Cardiac fibroblast (primary cell): ENCODE measurements at regions not wholly inside any gene's neighbourhood (a gene's known extent, or its start where the extent isn't known, plus 50 kb on each side); places are given as distances from the start of the nearest gene placed in this dataset.

Source experiments
- DNase-seq, 2 donors: peaks; one replicate each; pipeline versions ENCODE4 v3.0.0 to v3.0.0-alpha.2; 2010; ENCODE audit warnings: low read depth in 2 of 2
- H3K4me3 ChIP-seq, 2 donors: replicated peaks in 1 of 2; 1 replicate in 1 of 2; 2 replicates in 1 of 2; pipeline ENCODE4 v1.5.1; 2011; ENCODE audit warnings: low read depth in 2 of 2, low read length in 2 of 2, mild to moderate bottlenecking in 2 of 2, moderate library complexity in 1 of 2
- CTCF ChIP-seq: IDR thresholded peaks from one replicate; pipeline ENCODE4 v1.5.1; 2011; ENCODE audit warnings: low read depth, mild to moderate bottlenecking, low read length, inconsistent platforms

DNA sequence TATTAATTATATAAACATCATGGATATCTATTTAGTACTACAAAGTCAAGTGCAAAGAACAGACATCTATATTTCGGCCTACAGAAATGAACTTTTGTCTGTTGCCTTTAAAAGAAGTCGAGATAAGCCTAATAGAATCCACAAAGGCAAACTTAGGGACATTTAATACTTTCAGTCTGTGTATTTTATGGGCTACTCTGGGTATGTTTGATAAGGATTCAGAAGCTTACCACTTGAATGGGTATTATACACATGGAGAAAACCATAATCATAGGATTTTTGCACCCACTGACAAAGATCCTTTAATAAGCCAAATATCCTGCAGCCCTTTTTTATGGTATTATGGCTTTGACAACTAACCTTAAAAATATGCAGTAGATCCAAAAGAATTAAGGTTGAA lies 224.8 kb downstream of the LMO4 start:
- no peak for TF ChIP-seq CTCF
- H3K4me3 ChIP-seq = no peak overlapping the region
- no peak for DNase-seq

- TF ChIP-seq CTCF = no peak
- DNase-seq = no peak
- H3K4me3 ChIP-seq = no peak overlapping the region
Observed at GRCh38 chr1:87555366-87555765, 226.7 kb downstream of the LMO4 start.

- peak in 1 of 2 donors; percentile 18 for DNase-seq
- no peak for TF ChIP-seq CTCF
- no peak overlapping the region for H3K4me3 ChIP-seq
Observed at GRCh38 chr1:87556326-87556725, 227.6 kb downstream of the LMO4 start.

DNA sequence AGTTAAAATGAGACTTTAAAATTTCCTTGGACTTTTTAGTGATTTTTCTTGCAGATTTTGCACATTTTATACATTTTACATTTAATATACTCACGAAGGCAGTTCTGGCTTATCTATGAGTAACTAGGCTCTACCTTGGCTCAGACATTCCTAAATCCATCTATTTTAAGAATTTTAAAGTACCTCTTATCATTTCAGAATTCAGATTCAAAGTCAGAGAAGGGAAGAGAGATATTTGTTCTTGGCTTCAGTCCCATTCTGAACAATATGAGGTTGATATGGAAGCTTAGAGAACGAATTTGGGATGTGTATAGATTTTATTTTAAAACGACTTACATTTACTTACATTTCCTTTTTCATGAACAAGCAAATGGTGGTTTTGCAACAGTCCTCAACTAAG lies 230.2 kb downstream of the LMO4 start:
- TF ChIP-seq CTCF = no peak
- DNase-seq = peak in 1 of 2 donors; percentile 2
- no peak overlapping the region for H3K4me3 ChIP-seq

DNA sequence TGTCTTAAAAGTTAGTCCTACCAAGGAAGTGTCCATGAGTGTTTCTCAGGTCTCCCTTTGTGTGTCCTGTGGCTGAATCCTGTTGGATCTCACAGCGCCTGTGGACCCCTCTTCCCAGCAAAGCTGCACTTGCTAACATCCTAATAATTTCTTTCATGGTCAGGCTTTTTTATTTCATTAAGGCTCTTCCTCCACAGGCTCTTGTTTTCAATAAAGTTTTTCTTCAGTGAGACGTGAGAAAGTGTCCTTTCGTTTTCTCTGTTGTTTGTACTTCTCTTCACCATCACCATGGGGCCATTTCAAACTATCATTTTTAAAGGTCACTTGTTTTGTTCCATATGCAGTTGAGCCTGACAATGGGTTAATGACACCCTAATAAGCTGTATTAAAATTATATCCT lies 231.5 kb downstream of the LMO4 start:
- H3K4me3 ChIP-seq = no peak overlapping the region
- DNase-seq = no peak
- no peak for TF ChIP-seq CTCF

- H3K4me3 ChIP-seq = no peak overlapping the region
- TF ChIP-seq CTCF = no peak
- DNase-seq = peak; percentile 3 to 18
Observed at GRCh38 chr1:87560601-87561360, 232.1 kb downstream of the LMO4 start.

DNA sequence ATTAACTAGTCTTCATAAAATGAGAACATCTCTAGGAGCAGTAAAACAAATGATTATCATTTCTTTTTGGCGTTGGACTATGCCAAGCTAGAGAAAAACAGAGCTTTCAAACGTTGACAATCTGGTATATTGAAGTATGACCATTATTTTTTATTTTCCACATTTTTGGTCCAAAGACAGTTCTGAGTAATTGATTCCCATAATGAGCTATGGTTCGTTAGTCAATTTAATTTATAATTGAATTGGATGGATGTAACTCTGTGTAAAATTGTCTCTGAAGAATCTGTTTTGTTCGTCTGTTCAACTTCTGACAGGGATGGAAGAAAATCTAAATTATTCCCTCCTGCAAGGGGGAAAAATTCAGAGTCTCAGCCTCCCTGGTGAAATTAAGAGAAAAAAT lies 234.5 kb downstream of the LMO4 start:
- no peak for DNase-seq
- TF ChIP-seq CTCF = no peak
- no peak overlapping the region for H3K4me3 ChIP-seq
